ENCODE measurements at regions not wholly inside any gene's neighbourhood (a gene's known extent, or its start where the extent isn't known, plus 50 kb on each side); places are given as distances from the start of the nearest gene placed in this dataset.

- H3K79me2 ChIP-seq (ENCODE audit: control insufficient read depth, insufficient read depth, low read length) = no peaks in the 10 kb centered on the region
- POLR2A ChIA-PET = no interaction called here
- BruUV-seq (replicated peaks) = no TSS peak
- CTCF ChIA-PET = no interaction called here
- no peaks in the 10 kb centered on the region for H3K27me3 ChIP-seq (ENCODE audit: control insufficient read depth in 2 of 2, insufficient read depth in 2 of 2, low read length in 2 of 2)
- H3K4me1 ChIP-seq (ENCODE audit: control insufficient read depth, extremely low read depth, insufficient read depth, low read length) = no peaks in the 10 kb centered on the region
- no peaks in the 10 kb centered on the region for H3K9me1 ChIP-seq (replicated peaks; ENCODE audit: control insufficient read depth, extremely low read depth, insufficient read depth, low read length)
- H2AFZ ChIP-seq (ENCODE audit: low read depth, low read length) = no peak overlapping the region
- dilution Hi-C loops (cut with MboI; ENCODE audit: extremely low pct_ligation_motif_present, low sequenced_read_pairs) = no loop called here
- H3K9ac ChIP-seq (replicated peaks; ENCODE audit: extremely low read depth, insufficient read depth, low read length) = no peak overlapping the region
- intact Hi-C loops (cut with micrococcal nuclease) = no loop called here
- H3K4me2 ChIP-seq (ENCODE audit: insufficient read depth, low read length) = no peak overlapping the region
- TF ChIP-seq POLR2AphosphoS5 (IDR thresholded peaks at IDR 0.05; ENCODE audit: insufficient read depth, low read depth, low read length) (no peak), POLR2A (IDR thresholded peaks at IDR 0.05; ENCODE audit: low read depth, low read length) (no peak)
- no peaks in the 10 kb centered on the region for H4K20me1 ChIP-seq (replicated peaks; ENCODE audit: control insufficient read depth, extremely low read depth, insufficient read depth, low read length)
- H3K4me3 ChIP-seq (replicated peaks in 1 of 3; ENCODE audit: insufficient read depth in 1 of 3, low read depth in 1 of 3, low read length in 3 of 3) = no peak overlapping the region
- no peak overlapping the region for H3K27ac ChIP-seq (ENCODE audit: insufficient read depth, low read depth, low read length)
- no peaks in the 10 kb centered on the region for H3K9me3 ChIP-seq (replicated peaks; ENCODE audit: control insufficient read depth, insufficient read depth, low read length)
- H3K36me3 ChIP-seq (ENCODE audit: control insufficient read depth in 2 of 2, extremely low read depth in 1 of 2, insufficient read depth in 2 of 2, low read length in 2 of 2) = no peaks in the 10 kb centered on the region
- DNase-seq (ENCODE audit: low read depth, low spot score) (no peak), FAIRE-seq (no peak)
These were observed 840.6 kb downstream of the NLGN4X start for GRCh38 chrX:5388087-5388486.

GRCh38 chrX:5380426-5380825 lies 848.2 kb downstream of the NLGN4X start:
- no peaks in the 10 kb centered on the region for H3K4me1 ChIP-seq (ENCODE audit: control insufficient read depth, extremely low read depth, insufficient read depth, low read length)
- H2AFZ ChIP-seq (ENCODE audit: low read depth, low read length) = no peak overlapping the region
- no TSS peak for BruUV-seq (replicated peaks)
- H3K9me1 ChIP-seq (replicated peaks; ENCODE audit: control insufficient read depth, extremely low read depth, insufficient read depth, low read length) = no peaks in the 10 kb centered on the region
- no peaks in the 10 kb centered on the region for H3K79me2 ChIP-seq (ENCODE audit: control insufficient read depth, insufficient read depth, low read length)
- CTCF ChIA-PET = no interaction called here
- H3K4me2 ChIP-seq (ENCODE audit: insufficient read depth, low read length) = no peak overlapping the region
- H3K27me3 ChIP-seq (ENCODE audit: control insufficient read depth in 2 of 2, insufficient read depth in 2 of 2, low read length in 2 of 2) = no peaks in the 10 kb centered on the region
- dilution Hi-C loops (cut with MboI; ENCODE audit: extremely low pct_ligation_motif_present, low sequenced_read_pairs) (no loop called here), intact Hi-C loops (cut with micrococcal nuclease) (no loop called here)
- H3K9me3 ChIP-seq (replicated peaks; ENCODE audit: control insufficient read depth, insufficient read depth, low read length) = no peaks in the 10 kb centered on the region
- no peaks in the 10 kb centered on the region for H4K20me1 ChIP-seq (replicated peaks; ENCODE audit: control insufficient read depth, extremely low read depth, insufficient read depth, low read length)
- H3K9ac ChIP-seq (replicated peaks; ENCODE audit: extremely low read depth, insufficient read depth, low read length) = no peak overlapping the region
- no peak for DNase-seq (ENCODE audit: low read depth, low spot score)
- POLR2A ChIA-PET = no interaction called here
- no peak overlapping the region for H3K27ac ChIP-seq (ENCODE audit: insufficient read depth, low read depth, low read length)
- no peaks in the 10 kb centered on the region for H3K36me3 ChIP-seq (ENCODE audit: control insufficient read depth in 2 of 2, extremely low read depth in 1 of 2, insufficient read depth in 2 of 2, low read length in 2 of 2)
- no peak overlapping the region for H3K4me3 ChIP-seq (replicated peaks in 1 of 3; ENCODE audit: insufficient read depth in 1 of 3, low read depth in 1 of 3, low read length in 3 of 3)
- no peak for FAIRE-seq
- no peak for TF ChIP-seq JUN (IDR thresholded peaks at IDR 0.05; ENCODE audit: borderline replicate concordance, insufficient read depth, insufficient read length, low read depth)
- TF ChIP-seq POLR2A (IDR thresholded peaks at IDR 0.05; ENCODE audit: low read depth, low read length) = no peak
- no peak for TF ChIP-seq MYC (IDR thresholded peaks at IDR 0.05; ENCODE audit: low read depth, low read length)
- TF ChIP-seq FOS (IDR thresholded peaks at IDR 0.05; ENCODE audit: borderline replicate concordance, insufficient read depth, low read length) = no peak
- TF ChIP-seq POLR2AphosphoS5 (IDR thresholded peaks at IDR 0.05; ENCODE audit: insufficient read depth, low read depth, low read length) = no peak
- no peak for TF ChIP-seq GATA2 (IDR thresholded peaks at IDR 0.05; ENCODE audit: insufficient read depth, insufficient read length, low read depth, low read length)
- no peak for TF ChIP-seq EZH2 (IDR thresholded peaks at IDR 0.05; ENCODE audit: borderline replicate concordance, low read depth, low read length, severe bottlenecking)
- TF ChIP-seq CTCF (IDR thresholded peaks at IDR 0.05; ENCODE audit: extremely low read depth in 1 of 2, insufficient read depth in 1 of 2, low read depth in 1 of 2, low read length in 2 of 2) = no peak
- TF ChIP-seq, protein P1, sequence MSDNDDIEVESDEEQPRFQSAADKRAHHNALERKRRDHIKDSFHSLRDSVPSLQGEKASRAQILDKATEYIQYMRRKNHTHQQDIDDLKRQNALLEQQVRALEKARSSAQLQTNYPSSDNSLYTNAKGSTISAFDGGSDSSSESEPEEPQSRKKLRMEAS (IDR thresholded peaks at IDR 0.05; ENCODE audit: insufficient read depth, insufficient read length) = no peak
